HG03521 (cell line): ENCODE measurements at regions not wholly inside any gene's neighbourhood (a gene's known extent, or its start where the extent isn't known, plus 50 kb on each side); places are given as distances from the start of the nearest gene placed in this dataset.

ENCODE experiments used
- ATAC-seq: cut with Tn5 transposase; IDR thresholded peaks from one replicate; pipeline ENCODE4 v1.9.1; 2021; ENCODE audit warnings: mild to moderate bottlenecking, moderate library complexity; ENCODE audit not compliant: unreplicated experiment

DNA sequence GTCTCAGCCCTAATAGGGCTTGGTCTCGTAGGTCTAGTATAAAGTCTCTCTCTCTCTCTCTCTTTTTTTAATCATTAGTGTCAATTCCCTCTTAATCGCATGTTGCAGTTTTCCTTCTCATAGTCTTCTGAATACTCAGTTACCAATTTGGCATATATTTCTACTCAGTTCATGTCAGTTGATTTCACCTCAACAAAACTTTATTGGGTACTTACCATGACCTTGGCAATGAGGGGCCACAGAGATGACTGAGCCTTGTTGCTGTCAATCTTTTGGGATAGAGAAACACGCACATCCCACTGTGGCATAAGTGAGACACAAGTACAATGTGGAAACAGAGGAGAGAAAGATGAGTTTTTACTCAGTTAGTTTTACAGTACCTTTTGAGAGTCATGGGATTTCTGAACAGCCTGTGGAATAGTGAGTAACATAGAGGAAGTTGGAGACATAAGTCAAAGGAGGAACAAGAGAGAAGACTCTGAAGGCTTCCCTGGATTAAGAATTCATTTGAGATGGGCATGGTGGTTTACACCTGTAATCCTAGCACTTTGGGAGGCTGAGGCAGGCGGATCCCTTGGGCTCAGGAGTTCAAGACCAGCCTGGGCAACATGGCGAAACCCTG is 150.2 kb upstream of the CBLB start:
- no peak for ATAC-seq

DNA sequence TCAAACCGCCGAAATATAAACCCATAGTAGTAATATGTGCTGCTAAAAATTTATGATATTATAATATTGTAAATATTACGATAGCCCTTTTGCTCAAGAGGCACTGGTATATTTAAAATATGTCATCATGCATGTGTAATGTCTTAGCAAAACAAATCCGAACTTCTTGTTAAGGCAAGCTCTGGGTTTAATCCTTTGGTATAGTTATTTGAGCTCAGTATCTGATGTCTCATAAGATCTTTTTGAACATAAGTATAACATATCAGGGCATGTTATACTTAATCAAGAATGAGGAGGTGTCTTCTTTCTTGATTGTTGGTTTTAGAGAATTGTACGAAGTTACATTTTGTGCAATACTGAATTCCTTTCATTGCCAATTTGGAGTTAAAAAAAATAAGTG is 154.1 kb upstream of the CBLB start:
- ATAC-seq, result no peak

GRCh38 chr3:106025151-106025722 is 156.4 kb upstream of the CBLB start:
- ATAC-seq, result no peak

- ATAC-seq, result no peak
Observed at GRCh38 chr3:106029954-106030626, 161.3 kb upstream of the CBLB start.

GRCh38 chr3:106030627-106030963 is 161.8 kb upstream of the CBLB start:
- no peak for ATAC-seq

GRCh38 chr3:106032479-106032878 is 163.7 kb upstream of the CBLB start:
- no peak for ATAC-seq

DNA sequence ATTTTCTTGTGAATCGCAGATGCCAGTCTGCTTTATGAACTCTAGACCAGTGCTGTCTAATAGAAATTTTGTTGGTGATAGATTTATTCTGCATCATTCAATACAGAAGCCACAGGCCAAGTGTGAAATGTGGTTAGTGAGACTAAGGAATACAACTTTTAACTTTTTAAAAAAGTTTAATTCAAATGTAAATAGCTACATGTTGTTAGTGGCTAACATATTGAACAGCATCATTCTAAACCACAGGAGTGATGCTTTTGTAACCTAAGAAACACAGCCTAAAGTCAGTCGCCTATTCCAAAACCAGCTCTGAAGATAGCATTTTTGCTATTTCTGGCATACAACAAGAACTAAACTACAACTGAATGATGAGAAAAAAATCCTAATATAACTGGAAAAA is 164.8 kb upstream of the CBLB start:
- no peak for ATAC-seq

- ATAC-seq, result no peak
Observed at GRCh38 chr3:106034313-106034712, 165.5 kb upstream of the CBLB start.

DNA sequence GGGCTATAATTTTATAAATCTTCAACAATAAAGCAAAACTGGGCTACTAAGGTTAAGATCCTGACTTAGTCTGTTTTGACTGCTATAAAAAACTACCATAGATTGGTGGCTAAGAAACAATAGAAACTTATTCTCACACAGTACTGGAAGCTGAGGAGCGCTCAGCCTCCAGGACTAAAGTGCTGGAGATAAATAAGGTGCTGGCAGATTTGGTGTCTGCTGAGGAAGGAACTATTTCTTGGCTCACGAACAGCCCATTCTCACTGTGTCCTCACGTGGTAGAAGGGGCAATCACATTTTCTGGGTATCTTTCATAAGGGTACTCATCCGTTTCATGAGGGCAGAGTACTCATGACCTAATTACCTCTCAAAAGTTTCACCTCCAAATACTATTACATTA is 166.8 kb upstream of the CBLB start:
- ATAC-seq, result no peak

- ATAC-seq, result no peak
Observed at GRCh38 chr3:106036696-106037095, 167.9 kb upstream of the CBLB start.

DNA sequence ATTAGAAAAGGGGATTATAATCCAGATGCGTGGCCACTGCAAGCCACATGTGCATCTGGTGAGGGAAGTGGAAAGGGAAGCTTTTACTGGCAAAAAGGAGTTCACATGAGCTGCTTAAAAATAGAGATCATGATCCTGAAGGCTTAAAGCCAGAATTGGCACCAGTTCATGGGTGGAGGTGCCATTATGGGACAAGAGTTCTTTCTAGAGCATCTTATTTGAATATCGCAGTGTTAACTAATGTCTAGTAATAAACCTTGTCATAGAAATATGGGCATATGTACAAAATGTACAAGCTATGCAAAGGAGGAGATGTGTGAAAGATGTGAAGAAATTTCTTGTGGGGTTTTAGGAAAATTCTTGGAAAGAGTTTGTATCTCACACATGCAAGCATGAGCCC is 178.4 kb upstream of the CBLB start:
- no peak for ATAC-seq

DNA sequence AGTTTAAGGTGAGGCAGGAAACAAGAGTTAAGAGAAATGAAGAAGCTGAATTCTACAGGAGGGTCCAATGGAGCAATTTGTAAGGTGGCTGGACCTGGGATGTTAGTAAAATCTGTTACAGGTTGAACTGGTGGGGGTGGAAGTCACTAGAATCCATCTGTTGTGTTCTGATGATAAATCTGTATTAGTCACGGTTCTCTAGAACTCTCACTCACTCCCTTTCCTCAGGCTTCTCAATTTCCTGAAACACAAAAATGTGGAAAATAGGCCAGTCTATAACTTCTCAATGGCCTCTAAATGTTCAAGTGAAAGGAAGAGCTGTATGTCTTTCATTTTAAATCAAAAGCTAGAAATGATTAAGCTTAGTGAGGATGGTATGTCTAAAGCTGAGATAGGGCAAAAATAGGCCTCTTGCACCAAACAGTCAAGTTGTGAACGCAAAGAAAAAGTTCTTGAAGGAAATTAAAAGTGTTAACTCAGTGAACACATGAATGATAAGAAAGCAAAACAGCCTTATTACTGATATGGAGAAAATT is 180.2 kb upstream of the CBLB start:
- ATAC-seq, result no peak

DNA sequence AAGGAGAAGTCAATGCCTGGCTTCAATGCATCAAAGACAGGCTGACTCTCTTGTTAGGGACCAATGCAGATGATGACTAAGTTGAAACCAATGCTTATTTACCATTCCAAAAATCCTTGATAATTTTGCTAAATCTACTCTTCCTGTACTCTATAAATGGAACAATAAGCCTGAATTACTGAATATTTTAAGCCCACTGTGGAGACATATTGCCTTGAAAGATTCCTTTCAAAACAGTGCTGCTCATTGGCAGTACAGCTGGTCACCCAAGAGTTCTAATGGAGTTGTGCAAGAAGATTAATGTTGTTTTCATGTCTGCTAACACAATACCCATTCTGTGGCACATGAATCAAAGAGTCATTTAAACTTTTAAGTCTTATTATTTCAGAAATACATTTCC is 181.0 kb upstream of the CBLB start:
- ATAC-seq, result no peak

DNA sequence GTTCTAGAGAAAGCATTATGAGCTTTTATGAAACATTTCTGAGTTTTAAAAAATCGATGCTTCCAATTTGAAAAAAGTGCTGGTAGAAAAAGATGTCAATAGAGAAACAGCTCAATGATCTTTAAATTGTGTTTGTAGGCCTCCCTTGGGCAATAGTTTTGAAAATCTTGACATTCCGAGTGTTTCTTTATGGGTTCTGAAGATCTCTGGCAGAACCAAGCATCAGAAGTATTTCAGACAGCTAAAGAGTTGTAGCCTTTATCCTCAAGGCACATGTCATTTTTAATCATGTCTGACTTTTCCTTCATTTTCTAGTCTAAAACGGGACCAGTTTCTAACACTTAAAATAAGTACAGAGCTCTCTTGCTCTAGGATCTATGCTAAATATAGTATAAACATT is 188.1 kb upstream of the CBLB start:
- no peak for ATAC-seq

DNA sequence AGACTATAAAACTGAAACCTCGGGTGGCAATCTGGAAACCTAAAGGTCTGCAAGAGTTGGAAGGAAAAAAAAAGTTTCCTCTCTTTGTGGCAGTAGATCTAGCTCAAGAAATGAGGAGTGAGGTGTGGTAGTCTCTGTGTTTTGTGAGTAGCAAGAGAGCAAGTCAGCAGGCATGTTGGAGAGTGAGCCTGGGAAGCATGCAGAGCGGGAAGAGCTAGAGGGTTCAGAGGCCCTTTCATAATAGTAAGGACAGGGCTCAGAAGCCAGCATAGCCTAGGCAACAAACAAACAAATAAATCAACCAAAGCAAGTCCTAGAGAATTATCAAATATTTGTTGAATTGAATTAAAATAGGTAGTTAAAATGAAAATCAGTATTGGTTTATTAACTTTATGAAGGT is 189.7 kb upstream of the CBLB start:
- no peak for ATAC-seq

GRCh38 chr3:106059953-106060517 is 191.2 kb upstream of the CBLB start:
- no peak for ATAC-seq

DNA sequence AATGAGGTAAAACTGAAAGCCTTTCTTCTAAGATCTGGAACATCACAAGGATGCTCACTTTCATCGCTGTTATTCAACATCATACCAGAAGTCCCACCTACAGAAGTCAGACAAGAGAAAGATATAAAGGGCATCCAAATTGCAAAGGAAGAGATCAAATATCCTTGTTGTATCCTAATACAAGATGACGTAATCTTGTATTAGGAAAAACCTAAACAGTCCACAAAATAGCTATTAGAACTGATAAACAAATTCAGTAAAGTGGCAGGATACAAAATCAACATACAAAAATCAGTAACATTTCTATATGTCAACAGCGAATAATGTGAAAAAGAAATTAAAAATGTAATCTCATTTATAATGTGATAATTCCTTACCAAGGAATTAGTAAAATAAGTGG is 195.1 kb upstream of the CBLB start:
- ATAC-seq, result no peak

GRCh38 chr3:106065831-106066230 is 197.0 kb upstream of the CBLB start:
- ATAC-seq, result no peak

DNA sequence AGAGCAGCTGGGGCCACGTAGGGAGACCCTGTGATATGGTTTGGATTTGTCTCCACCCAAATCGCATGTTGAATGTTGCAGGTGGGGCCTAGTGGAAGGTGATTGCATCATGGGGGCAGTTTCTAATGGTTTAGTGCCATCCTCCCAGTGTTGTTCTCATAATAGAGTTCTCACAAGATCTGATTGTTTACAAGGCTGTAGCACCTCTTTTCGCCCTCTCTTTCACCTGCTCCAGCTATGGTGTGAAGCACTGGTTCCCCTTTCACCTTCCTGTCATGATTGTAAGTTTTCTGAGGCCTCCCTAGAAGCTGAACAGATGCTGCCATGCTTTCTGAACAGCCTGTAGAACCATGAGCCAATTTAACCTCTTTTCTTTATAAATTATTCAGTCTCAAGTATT is 198.9 kb upstream of the CBLB start:
- peak; percentile 74 for ATAC-seq

- no peak for ATAC-seq
Observed at GRCh38 chr3:106068381-106068780, 199.6 kb upstream of the CBLB start.

DNA sequence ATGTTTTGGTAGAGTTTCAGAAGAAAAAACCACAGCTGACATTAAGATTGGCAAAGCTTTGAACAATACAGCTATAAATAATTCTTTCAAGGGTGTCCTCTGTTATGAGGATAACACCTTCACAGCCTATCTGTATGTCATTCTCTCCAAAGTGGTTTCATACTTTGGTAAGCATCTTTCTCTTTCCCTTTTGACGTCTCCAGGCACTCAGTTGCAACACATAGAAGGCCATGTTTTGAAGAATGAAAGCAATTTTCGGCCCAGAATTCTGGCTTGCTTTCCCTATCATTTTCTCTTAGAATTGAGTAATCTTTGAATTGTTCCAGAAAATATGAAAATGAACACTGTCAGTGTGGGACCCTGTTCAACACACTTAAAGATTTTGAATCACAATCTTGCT is 200.0 kb upstream of the CBLB start:
- peak; percentile 83 for ATAC-seq

DNA sequence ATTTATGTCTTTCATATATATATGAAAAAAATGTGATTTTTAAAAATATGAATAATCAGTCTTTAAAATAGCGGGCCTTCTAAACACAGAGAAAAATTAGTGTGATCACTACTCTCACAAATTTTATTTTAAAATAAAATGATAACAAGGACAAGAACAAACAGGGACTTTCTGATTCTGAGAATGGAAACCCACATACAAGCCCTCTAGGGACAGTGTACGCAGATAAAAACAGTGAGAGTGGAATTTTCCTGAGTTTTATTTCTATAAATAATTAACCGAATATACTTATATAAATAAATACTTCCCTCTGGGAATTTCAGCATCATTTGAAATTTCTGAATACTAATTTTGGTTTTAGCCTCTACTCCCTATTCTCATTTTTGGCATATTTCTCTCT is 201.4 kb upstream of the CBLB start:
- ATAC-seq, result no peak
